OCI-LY7 (cell line): ENCODE measurements at regions not wholly inside any gene's neighbourhood (a gene's known extent, or its start where the extent isn't known, plus 50 kb on each side); places are given as distances from the start of the nearest gene placed in this dataset.

Experiments
- BruUV-seq: library from RNA; stranded (reverse); fragments of 400-500 nt; replicated peaks from 2 replicates; lab custom pipeline; 2021; lab: Mats Ljungman, UMichigan
- CTCF ChIA-PET: fragments of 300-600 bp; sonication (Branson Sonifier 250); formaldehyde crosslinking; loops from one replicate; lab custom pipeline; 2022; ENCODE audit warnings: antibody characterized with exemption; ENCODE audit not compliant: unreplicated experiment; lab: Charles Lee
- POLR2A ChIA-PET: fragments of 300-600 bp; sonication (Branson Sonifier 250); formaldehyde crosslinking; loops from one replicate; lab custom pipeline; 2022; ENCODE audit warnings: antibody characterized with exemption; lab: Charles Lee
- DNase-seq: peaks from one replicate; pipeline ENCODE4 v3.0.0-alpha.2; 2015; ENCODE audit warnings: low spot score
- H2AFZ ChIP-seq: fragments of 200-600 bp; sonication (generic), shearing (Covaris generic); 2 replicates; pipeline ENCODE4 v1.6.1; 2014; ENCODE audit warnings: mild to moderate bottlenecking, antibody characterized with exemption, low read length, moderate library complexity
- H3K27ac ChIP-seq: fragments of 200-600 bp; sonication (generic); 2 replicates; pipeline ENCODE4 v1.5.1; 2014; ENCODE audit warnings: mixed run types, low read depth, mild to moderate bottlenecking, moderate library complexity, low read length, inconsistent platforms; ENCODE audit not compliant: poor library complexity, severe bottlenecking
- H3K36me3 ChIP-seq: fragments of 200-600 bp; sonication (generic); 2 replicates; pipeline ENCODE4 v1.6.1; 2014; ENCODE audit warnings: mild to moderate bottlenecking, antibody characterized with exemption, low read length, moderate library complexity, mixed read lengths; ENCODE audit not compliant: insufficient read depth
- H3K4me1 ChIP-seq: fragments of 200-600 bp; sonication (generic); 2 replicates; pipeline ENCODE4 v1.5.1; 2014; ENCODE audit warnings: mild to moderate bottlenecking, low read length; ENCODE audit not compliant: insufficient read depth, poor library complexity, severe bottlenecking
- H3K4me2 ChIP-seq: fragments of 200-600 bp; sonication (generic); 2 replicates; pipeline ENCODE4 v1.6.1; 2014; ENCODE audit warnings: mild to moderate bottlenecking, low read length
- H3K4me3 ChIP-seq: fragments of 200-600 bp; sonication (generic); 2 replicates; pipeline ENCODE4 v1.5.1; 2014; ENCODE audit warnings: mild to moderate bottlenecking, low read depth, low read length; ENCODE audit not compliant: poor library complexity, severe bottlenecking
- H3K79me2 ChIP-seq: fragments of 200-600 bp; sonication (generic); 2 replicates; pipeline ENCODE4 v1.6.1; 2016; ENCODE audit warnings: low read depth, mild to moderate bottlenecking, low read length, moderate library complexity, mixed read lengths; ENCODE audit not compliant: insufficient read depth
- H3K9me2 ChIP-seq: fragments of 200-600 bp; sonication (generic); 2 replicates; pipeline ENCODE4 v1.6.1; 2016; ENCODE audit warnings: mild to moderate bottlenecking, low read length, mixed read lengths; ENCODE audit not compliant: insufficient read depth
- H3K9me3 ChIP-seq: fragments of 200-600 bp; sonication (generic); 2 replicates; pipeline ENCODE4 v1.6.1; 2014; ENCODE audit warnings: mild to moderate bottlenecking, mixed run types, low read length, mixed read lengths
- H4K20me1 ChIP-seq: fragments of 200-600 bp; sonication (generic); 2 replicates; pipeline ENCODE4 v1.6.1; 2014; ENCODE audit warnings: mild to moderate bottlenecking, antibody characterized with exemption, low read length, moderate library complexity, mixed read lengths; ENCODE audit not compliant: insufficient read depth
- EZH2phosphoT487 ChIP-seq: fragments of 200-600 bp; sonication (generic); IDR thresholded peaks from 2 replicates; pipeline ENCODE4 v1.6.1; 2018; ENCODE audit warnings: low read depth, borderline replicate concordance, mild to moderate bottlenecking, mixed run types, antibody characterized with exemption, low read length, moderate library complexity, mixed read lengths
- intact Hi-C: fragments of 100-400 bp; cut with micrococcal nuclease; formaldehyde crosslinking; loops from one replicate; pipeline ENCODE4 v1.10.0; 2022; ENCODE audit not compliant: unreplicated experiment
- TF ChIP-seq, protein P1 (sequence below): fragments of 200-600 bp; sonication (generic); conservative IDR thresholded peaks from 2 replicates; pipeline ENCODE4 v1.5.1; 2014; ENCODE audit warnings: mild to moderate bottlenecking, antibody characterized with exemption, low read length, moderate library complexity, mixed read lengths

DNA sequence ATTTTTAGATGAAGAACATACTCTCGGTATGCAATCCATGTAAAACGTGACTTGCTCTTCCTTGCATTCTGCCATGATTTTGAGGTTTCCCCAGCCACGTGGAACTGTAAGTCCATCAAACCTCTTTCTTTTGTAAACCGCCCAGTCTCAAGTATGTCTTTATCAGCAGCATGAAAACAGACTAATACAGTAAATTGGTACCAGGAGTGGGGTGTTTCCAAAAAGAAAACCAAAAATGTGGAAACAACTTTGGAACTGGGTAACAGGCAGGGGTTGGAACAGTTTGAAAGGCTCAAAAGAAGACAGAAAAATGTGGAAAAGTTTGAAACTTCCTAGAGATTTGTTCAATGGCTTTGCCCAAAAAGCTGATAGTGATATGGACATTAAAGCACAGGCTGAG lies 1957.9 kb downstream of the SUCLG1 start:
- Histone ChIP-seq H3K36me3 (no peaks in the 10 kb centered on the region), H3K4me1 (no peaks in the 10 kb centered on the region), H3K9me2 (no peaks in the 10 kb centered on the region), H3K9me3 (no peaks in the 10 kb centered on the region), H3K79me2 (no peaks in the 10 kb centered on the region), H3K4me3 (no peak overlapping the region), H4K20me1 (no peaks in the 10 kb centered on the region), H2AFZ (no peak overlapping the region), H3K27ac (no peak overlapping the region), H3K4me2 (no peak overlapping the region)
- POLR2A ChIA-PET = no interaction called here
- DNase-seq = no peak
- TF ChIP-seq, protein P1, sequence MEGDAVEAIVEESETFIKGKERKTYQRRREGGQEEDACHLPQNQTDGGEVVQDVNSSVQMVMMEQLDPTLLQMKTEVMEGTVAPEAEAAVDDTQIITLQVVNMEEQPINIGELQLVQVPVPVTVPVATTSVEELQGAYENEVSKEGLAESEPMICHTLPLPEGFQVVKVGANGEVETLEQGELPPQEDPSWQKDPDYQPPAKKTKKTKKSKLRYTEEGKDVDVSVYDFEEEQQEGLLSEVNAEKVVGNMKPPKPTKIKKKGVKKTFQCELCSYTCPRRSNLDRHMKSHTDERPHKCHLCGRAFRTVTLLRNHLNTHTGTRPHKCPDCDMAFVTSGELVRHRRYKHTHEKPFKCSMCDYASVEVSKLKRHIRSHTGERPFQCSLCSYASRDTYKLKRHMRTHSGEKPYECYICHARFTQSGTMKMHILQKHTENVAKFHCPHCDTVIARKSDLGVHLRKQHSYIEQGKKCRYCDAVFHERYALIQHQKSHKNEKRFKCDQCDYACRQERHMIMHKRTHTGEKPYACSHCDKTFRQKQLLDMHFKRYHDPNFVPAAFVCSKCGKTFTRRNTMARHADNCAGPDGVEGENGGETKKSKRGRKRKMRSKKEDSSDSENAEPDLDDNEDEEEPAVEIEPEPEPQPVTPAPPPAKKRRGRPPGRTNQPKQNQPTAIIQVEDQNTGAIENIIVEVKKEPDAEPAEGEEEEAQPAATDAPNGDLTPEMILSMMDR = no peak
- TF ChIP-seq EZH2phosphoT487 = no peak
- CTCF ChIA-PET = no interaction called here
- no TSS peak for BruUV-seq
- intact Hi-C loops = no loop called here

DNA sequence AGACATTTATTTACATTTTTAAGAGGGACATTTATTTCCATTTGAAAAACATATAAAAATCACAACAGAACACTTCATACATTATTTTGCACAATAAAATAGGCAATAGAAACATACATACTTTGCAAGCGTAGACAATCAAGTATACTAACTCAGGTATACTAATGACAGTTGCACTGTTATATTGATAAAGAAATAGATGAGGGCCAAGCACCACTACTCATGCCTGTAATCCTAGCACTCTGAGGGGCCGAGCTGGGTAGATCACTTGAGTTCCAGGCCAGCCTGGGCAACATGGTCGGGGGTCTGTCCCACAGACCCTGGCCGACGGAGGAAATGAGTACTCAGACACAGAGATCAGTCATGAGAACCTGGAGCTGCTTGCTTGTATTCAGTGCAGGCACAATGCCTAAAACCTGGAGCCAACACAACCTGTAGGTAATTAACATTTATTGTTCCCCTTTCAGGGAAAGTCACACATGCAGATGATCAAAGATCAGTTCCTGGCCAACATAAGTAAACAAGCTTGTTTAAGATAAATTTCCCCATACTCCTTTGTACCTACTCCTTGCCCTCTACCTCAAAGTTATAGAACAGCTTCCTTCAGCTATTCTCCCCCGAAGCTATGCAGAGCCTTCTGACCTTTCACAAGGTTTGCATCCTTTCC lies 1960.2 kb downstream of the SUCLG1 start:
- no peaks in the 10 kb centered on the region for H3K9me2 ChIP-seq
- H3K27ac ChIP-seq = no peak overlapping the region
- no peaks in the 10 kb centered on the region for H3K9me3 ChIP-seq
- H3K36me3 ChIP-seq = no peaks in the 10 kb centered on the region
- no peaks in the 10 kb centered on the region for H4K20me1 ChIP-seq
- intact Hi-C loops = no loop called here
- no peaks in the 10 kb centered on the region for H3K79me2 ChIP-seq
- no peaks in the 10 kb centered on the region for H3K4me1 ChIP-seq
- POLR2A ChIA-PET = interaction anchor here (0.5 kb wide), 1 partner anchor 1184 kb away, joined by 3 read pairs; no protein-coding TSS in a partner anchor
- H3K4me3 ChIP-seq = no peak overlapping the region
- no peak overlapping the region for H3K4me2 ChIP-seq
- CTCF ChIA-PET = no interaction called here
- DNase-seq = no peak
- BruUV-seq = no TSS peak
- no peak overlapping the region for H2AFZ ChIP-seq
- TF ChIP-seq EZH2phosphoT487 = no peak
- TF ChIP-seq, protein P1 = no peak

DNA sequence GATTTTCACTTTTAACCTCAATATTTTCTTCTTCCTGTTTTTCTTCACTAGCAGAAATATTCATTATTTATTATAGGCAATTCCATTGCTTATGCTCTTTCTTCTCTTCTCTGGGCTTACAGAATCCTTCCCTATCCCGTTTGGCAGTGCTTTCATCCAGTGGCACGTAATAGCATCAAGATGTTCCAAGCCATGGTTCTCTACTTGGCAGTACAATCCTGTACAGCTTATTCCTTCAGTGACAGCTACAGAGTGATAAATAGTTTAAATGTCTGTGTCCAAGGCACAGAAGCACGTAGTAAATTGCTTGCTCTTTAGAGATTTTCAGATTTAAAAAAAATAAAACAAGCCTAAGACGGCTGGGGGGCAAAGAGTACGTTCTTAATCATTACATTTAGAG lies 1964.3 kb downstream of the SUCLG1 start:
- no peaks in the 10 kb centered on the region for H3K79me2 ChIP-seq
- H3K4me3 ChIP-seq = no peak overlapping the region
- ChIA-PET CTCF (no interaction called here), POLR2A (no interaction called here)
- H3K4me2 ChIP-seq = no peak overlapping the region
- no peak overlapping the region for H3K27ac ChIP-seq
- no peak overlapping the region for H2AFZ ChIP-seq
- no peaks in the 10 kb centered on the region for H3K4me1 ChIP-seq
- intact Hi-C loops = no loop called here
- no peaks in the 10 kb centered on the region for H4K20me1 ChIP-seq
- TF ChIP-seq, protein P1 = no peak
- TF ChIP-seq EZH2phosphoT487 = no peak
- H3K9me3 ChIP-seq = no peaks in the 10 kb centered on the region
- no peak for DNase-seq
- no TSS peak for BruUV-seq
- no peaks in the 10 kb centered on the region for H3K9me2 ChIP-seq
- no peaks in the 10 kb centered on the region for H3K36me3 ChIP-seq
